ENCODE measurements at regions not wholly inside any gene's neighbourhood (a gene's known extent, or its start where the extent isn't known, plus 50 kb on each side); places are given as distances from the start of the nearest gene placed in this dataset.

GRCh38 chr4:167339781-167340180, 105.5 kb upstream of the SPOCK3 start (continued):
- no peak for TF ChIP-seq CHD7 (IDR thresholded peaks at IDR 0.05; ENCODE audit: insufficient replicate concordance, low read length)
- TF ChIP-seq SUZ12 (IDR thresholded peaks at IDR 0.05; ENCODE audit: low read length) = no peak
- TF ChIP-seq KDM4A (IDR thresholded peaks at IDR 0.05; ENCODE audit: low read depth, low read length, severe bottlenecking) = no peak
- TF ChIP-seq JUND (IDR thresholded peaks at IDR 0.05; ENCODE audit: low read length) = no peak
- TF ChIP-seq RBBP5 (IDR thresholded peaks at IDR 0.05; ENCODE audit: borderline replicate concordance, low read depth, low read length) = no peak
- TF ChIP-seq FOSL1 (IDR thresholded peaks at IDR 0.05; ENCODE audit: insufficient read depth, low read depth, low read length) = no peak
- no peak for TF ChIP-seq HDAC2 (IDR thresholded peaks at IDR 0.05; ENCODE audit: borderline replicate concordance in 1 of 2, low read depth in 2 of 2, low read length in 2 of 2)
- TF ChIP-seq SRF (IDR thresholded peaks at IDR 0.05; ENCODE audit: low read depth, low read length) = no peak
- no peak for TF ChIP-seq KDM1A (IDR thresholded peaks at IDR 0.05; ENCODE audit: borderline replicate concordance, low read length)
- no peak for TF ChIP-seq CEBPB (IDR thresholded peaks at IDR 0.05; ENCODE audit: low read depth, low read length)
- TF ChIP-seq CBX8 (IDR thresholded peaks at IDR 0.05; ENCODE audit: borderline replicate concordance, low read depth, low read length) = no peak
- no peak for TF ChIP-seq SIX5 (IDR thresholded peaks at IDR 0.05; ENCODE audit: low read depth, low read length)
